ENCODE measurements at regions not wholly inside any gene's neighbourhood (a gene's known extent, or its start where the extent isn't known, plus 50 kb on each side); places are given as distances from the start of the nearest gene placed in this dataset.
"Not testable (repeated sequence)": the region's sequence is repeated elsewhere in the genome, so short reads cannot be mapped to it uniquely, and the experiment has no call there.

GRCh38 chr6:88441346-88441745 lies 275.2 kb upstream of the CNR1 start:
- Histone ChIP-seq H3K27me3 (ENCODE audit: control insufficient read depth, insufficient read depth, low read length, poor library complexity, severe bottlenecking) (no peaks in the 10 kb centered on the region), H3K27ac (ENCODE audit: insufficient read depth, low read depth, low read length, poor library complexity, severe bottlenecking) (no peak overlapping the region), H3K36me3 (ENCODE audit: control insufficient read depth, insufficient read depth, low read length) (no peaks in the 10 kb centered on the region), H3K4me3 (ENCODE audit: insufficient read depth, low read depth, low read length) (no peak overlapping the region), H3K9me3 (ENCODE audit: control insufficient read depth, low read length) (no peaks in the 10 kb centered on the region), H3K4me1 (ENCODE audit: control insufficient read depth, insufficient read depth, low read length) (no peaks in the 10 kb centered on the region)
- WGBS, 2 experiments: 92 to 94% methylated on average over 4 of the region's 4 CpGs

DNA sequence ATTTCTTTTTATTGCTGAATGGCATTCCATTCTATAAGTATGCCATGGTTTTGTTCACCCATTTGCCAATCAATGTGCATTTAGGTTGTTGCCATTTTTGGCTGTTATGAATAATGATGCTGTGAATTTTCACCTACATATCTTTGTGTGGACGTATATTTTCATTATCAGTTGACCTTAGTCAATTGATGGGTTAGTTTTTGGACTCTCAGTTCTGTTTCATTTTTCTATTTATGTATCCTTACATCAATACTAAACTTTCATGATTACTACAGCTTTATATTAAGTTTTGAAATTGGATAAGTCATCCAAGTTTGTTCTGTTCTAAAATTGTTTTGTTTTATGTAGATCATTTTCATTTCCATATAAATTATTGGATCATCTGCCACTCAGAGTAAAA lies 261.9 kb upstream of the CNR1 start:
- WGBS, 2 experiments: no CpG with 5 or more reads among the region's 1 CpG
- H3K27ac ChIP-seq (ENCODE audit: insufficient read depth, low read depth, low read length, poor library complexity, severe bottlenecking): no peak overlapping the region
- no peaks in the 10 kb centered on the region for H3K4me1 ChIP-seq (ENCODE audit: control insufficient read depth, insufficient read depth, low read length)
- H3K4me3 ChIP-seq (ENCODE audit: insufficient read depth, low read depth, low read length): no peak overlapping the region
- no peaks in the 10 kb centered on the region for H3K36me3 ChIP-seq (ENCODE audit: control insufficient read depth, insufficient read depth, low read length)
- H3K27me3 ChIP-seq (ENCODE audit: control insufficient read depth, insufficient read depth, low read length, poor library complexity, severe bottlenecking): no peaks in the 10 kb centered on the region
- no peaks in the 10 kb centered on the region for H3K9me3 ChIP-seq (ENCODE audit: control insufficient read depth, low read length)

GRCh38 chr6:88426005-88426404 lies 259.9 kb upstream of the CNR1 start:
- H3K27ac ChIP-seq (ENCODE audit: insufficient read depth, low read depth, low read length, poor library complexity, severe bottlenecking): no peak overlapping the region
- H3K4me1 ChIP-seq (ENCODE audit: control insufficient read depth, insufficient read depth, low read length): no peaks in the 10 kb centered on the region
- H3K27me3 ChIP-seq (ENCODE audit: control insufficient read depth, insufficient read depth, low read length, poor library complexity, severe bottlenecking): no peaks in the 10 kb centered on the region
- H3K36me3 ChIP-seq (ENCODE audit: control insufficient read depth, insufficient read depth, low read length): no peaks in the 10 kb centered on the region
- WGBS, 2 experiments: 90% methylated on average over 2 of the region's 2 CpGs
- H3K9me3 ChIP-seq (ENCODE audit: control insufficient read depth, low read length): no peaks in the 10 kb centered on the region
- no peak overlapping the region for H3K4me3 ChIP-seq (ENCODE audit: insufficient read depth, low read depth, low read length)

DNA sequence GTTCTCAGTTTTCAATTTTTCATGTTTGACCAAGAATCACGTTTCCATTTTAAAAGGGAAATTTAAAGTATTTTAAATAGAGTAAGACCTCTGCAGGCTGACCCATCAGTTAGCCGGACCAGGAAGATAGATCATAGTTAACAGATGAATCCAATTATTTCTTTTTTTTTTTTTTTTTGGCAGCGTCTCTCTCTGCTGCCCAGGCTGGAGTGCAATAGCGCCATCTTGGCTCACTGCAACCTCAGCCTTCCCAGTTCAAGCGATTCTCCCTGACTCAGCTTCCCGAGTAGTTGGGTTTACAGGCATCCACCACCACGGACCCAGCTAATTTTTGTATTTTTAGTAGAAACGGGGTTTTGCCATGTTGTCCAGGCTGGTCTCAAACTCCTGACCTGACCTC lies 256.7 kb upstream of the CNR1 start:
- H3K36me3 ChIP-seq (ENCODE audit: control insufficient read depth, insufficient read depth, low read length): no peaks in the 10 kb centered on the region
- no peak overlapping the region for H3K27ac ChIP-seq (ENCODE audit: insufficient read depth, low read depth, low read length, poor library complexity, severe bottlenecking)
- no peak overlapping the region for H3K4me3 ChIP-seq (ENCODE audit: insufficient read depth, low read depth, low read length)
- H3K27me3 ChIP-seq (ENCODE audit: control insufficient read depth, insufficient read depth, low read length, poor library complexity, severe bottlenecking): no peaks in the 10 kb centered on the region
- H3K4me1 ChIP-seq (ENCODE audit: control insufficient read depth, insufficient read depth, low read length): no peaks in the 10 kb centered on the region
- 89 to 94% methylated on average over 7 to 8 of the region's 8 CpGs for WGBS, 2 experiments
- H3K9me3 ChIP-seq (ENCODE audit: control insufficient read depth, low read length): no peaks in the 10 kb centered on the region

DNA sequence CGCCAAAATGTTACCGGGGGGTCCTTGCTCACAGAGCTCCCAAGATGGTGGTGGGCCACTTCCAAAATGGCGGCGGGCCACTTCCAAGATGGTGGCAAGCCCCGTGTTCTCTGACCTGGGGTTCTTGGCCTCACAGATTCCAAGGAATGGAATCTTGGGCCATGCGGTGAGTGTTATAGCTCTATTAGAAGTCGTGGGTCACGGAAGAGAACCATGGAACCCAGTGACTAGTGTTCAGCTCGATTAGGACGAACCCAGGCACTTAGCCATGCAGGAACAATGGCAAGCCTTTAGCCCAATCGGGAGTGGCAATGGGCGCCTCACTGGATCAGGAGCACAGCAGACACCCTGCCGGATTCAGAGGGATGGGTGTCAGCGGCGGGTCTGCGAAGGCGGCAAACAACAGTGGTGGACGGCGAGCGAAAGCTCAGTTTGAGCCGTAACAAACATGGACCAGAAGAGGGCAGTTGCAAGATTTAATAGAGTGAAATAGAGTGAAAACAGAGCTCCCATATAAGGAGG lies 254.9 kb upstream of the CNR1 start:
- H3K4me3 ChIP-seq (ENCODE audit: insufficient read depth, low read depth, low read length); H3K36me3 ChIP-seq (ENCODE audit: control insufficient read depth, insufficient read depth, low read length); H3K27ac ChIP-seq (ENCODE audit: insufficient read depth, low read depth, low read length, poor library complexity, severe bottlenecking); H3K4me1 ChIP-seq (ENCODE audit: control insufficient read depth, insufficient read depth, low read length); H3K9me3 ChIP-seq (ENCODE audit: control insufficient read depth, low read length); H3K27me3 ChIP-seq (ENCODE audit: control insufficient read depth, insufficient read depth, low read length, poor library complexity, severe bottlenecking): not testable (repeated sequence)
- WGBS, 2 experiments: 92 to 97% methylated on average over 20 to 21 of the region's 21 CpGs

DNA sequence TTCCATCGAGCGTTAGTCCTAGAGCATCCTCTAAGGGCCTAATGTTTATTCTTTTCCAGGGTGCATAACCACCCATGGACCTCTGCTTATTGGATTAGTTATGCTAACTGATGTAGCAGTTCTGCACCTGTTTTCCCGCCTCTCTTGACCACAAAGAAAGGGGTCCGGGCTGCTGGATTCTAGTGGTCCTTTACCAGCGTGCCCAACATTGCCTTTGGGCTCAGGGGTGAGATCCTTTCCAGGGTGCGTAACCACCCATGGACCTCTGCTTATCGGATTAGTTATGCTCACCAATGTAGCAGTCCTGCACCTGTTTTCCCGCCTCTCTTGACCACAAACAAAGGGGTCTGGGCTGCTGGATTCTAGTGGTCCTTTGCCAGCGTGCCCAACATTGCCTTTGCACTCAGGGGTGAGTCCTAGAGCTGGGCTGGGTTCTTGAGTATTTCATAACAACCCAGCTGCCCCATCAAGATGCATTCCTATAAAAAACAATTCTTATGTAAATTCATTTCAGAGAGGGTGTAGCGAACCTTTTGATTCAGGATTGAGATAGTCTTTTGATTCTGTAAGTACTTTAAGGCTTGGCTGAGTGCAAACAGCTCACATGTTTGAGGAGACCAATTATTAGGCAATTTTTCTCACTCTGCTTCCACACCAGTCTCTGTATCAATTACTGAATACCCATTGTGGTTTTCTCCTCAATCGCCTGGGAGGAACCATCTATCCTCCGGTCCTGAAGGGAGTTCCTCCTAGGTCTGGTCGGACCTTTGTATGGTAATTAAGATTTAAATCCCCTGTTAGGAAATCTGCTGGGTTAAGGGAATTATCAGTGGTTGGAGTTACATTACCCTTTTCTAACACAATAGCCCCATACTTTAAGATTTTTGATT lies 253.0 kb upstream of the CNR1 start:
- H3K9me3 ChIP-seq (ENCODE audit: control insufficient read depth, low read length): not testable (repeated sequence)

GRCh38 chr6:88417361-88417760 lies 251.2 kb upstream of the CNR1 start:
- H3K36me3 ChIP-seq (ENCODE audit: control insufficient read depth, insufficient read depth, low read length); H3K27me3 ChIP-seq (ENCODE audit: control insufficient read depth, insufficient read depth, low read length, poor library complexity, severe bottlenecking); H3K9me3 ChIP-seq (ENCODE audit: control insufficient read depth, low read length); H3K27ac ChIP-seq (ENCODE audit: insufficient read depth, low read depth, low read length, poor library complexity, severe bottlenecking); H3K4me3 ChIP-seq (ENCODE audit: insufficient read depth, low read depth, low read length); H3K4me1 ChIP-seq (ENCODE audit: control insufficient read depth, insufficient read depth, low read length): not testable (repeated sequence)
- 93 to 95% methylated on average over 5 of the region's 5 CpGs for WGBS, 2 experiments

More for the DNA sequence above, 253.0 kb upstream of the CNR1 start:
- not testable (repeated sequence) for H3K4me3 ChIP-seq (ENCODE audit: insufficient read depth, low read depth, low read length); H3K4me1 ChIP-seq (ENCODE audit: control insufficient read depth, insufficient read depth, low read length); H3K36me3 ChIP-seq (ENCODE audit: control insufficient read depth, insufficient read depth, low read length); H3K27ac ChIP-seq (ENCODE audit: insufficient read depth, low read depth, low read length, poor library complexity, severe bottlenecking); H3K27me3 ChIP-seq (ENCODE audit: control insufficient read depth, insufficient read depth, low read length, poor library complexity, severe bottlenecking)
- WGBS, 2 experiments: 94 to 96% methylated on average over 10 to 12 of the region's 13 CpGs

DNA sequence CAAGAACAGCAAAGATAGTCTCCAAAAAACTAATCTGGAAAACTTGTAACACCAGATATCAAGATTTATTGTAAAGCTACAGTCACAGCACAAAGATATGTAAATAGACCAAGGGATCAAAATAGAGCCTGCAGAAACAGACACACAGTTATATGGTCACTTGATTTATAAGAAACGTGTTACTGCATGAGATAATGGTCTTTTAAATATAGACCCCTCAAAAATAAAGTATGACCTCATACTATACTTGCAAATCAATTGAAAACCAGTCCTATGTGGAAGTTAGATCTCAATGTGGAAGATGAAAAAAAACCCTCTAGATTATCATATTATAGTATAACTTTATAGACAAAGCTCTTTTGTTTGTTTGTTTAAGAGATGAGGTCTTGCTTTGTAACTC lies 247.3 kb upstream of the CNR1 start:
- no peaks in the 10 kb centered on the region for H3K36me3 ChIP-seq (ENCODE audit: control insufficient read depth, insufficient read depth, low read length)
- no peaks in the 10 kb centered on the region for H3K4me1 ChIP-seq (ENCODE audit: control insufficient read depth, insufficient read depth, low read length)
- no peaks in the 10 kb centered on the region for H3K9me3 ChIP-seq (ENCODE audit: control insufficient read depth, low read length)
- 100% methylated on average over 1 of the region's 1 CpG; no CpG with 5 or more reads in 1 of the 2 experiments for WGBS, 2 experiments
- no peaks in the 10 kb centered on the region for H3K27me3 ChIP-seq (ENCODE audit: control insufficient read depth, insufficient read depth, low read length, poor library complexity, severe bottlenecking)
- no peak overlapping the region for H3K27ac ChIP-seq (ENCODE audit: insufficient read depth, low read depth, low read length, poor library complexity, severe bottlenecking)
- no peak overlapping the region for H3K4me3 ChIP-seq (ENCODE audit: insufficient read depth, low read depth, low read length)

DNA sequence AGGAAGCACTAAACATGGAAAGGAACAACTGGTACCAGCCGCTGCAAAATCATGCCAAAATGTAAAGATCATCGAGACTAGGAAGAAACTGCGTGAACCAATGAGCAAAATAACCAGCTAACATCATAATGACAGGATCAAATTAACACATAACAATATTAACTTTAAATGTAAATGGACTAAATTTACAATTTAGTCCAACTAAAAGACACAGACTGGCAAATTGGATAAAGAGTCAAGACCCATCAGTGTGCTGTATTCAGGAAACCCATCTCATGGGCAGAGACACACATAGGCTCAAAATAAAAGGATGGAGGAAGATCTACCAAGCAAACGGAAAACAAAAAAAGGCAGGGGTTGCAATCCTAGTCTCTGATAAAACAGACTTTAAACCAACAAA lies 242.2 kb upstream of the CNR1 start:
- H3K4me3 ChIP-seq (ENCODE audit: insufficient read depth, low read depth, low read length); H3K9me3 ChIP-seq (ENCODE audit: control insufficient read depth, low read length); H3K36me3 ChIP-seq (ENCODE audit: control insufficient read depth, insufficient read depth, low read length); H3K27ac ChIP-seq (ENCODE audit: insufficient read depth, low read depth, low read length, poor library complexity, severe bottlenecking); H3K27me3 ChIP-seq (ENCODE audit: control insufficient read depth, insufficient read depth, low read length, poor library complexity, severe bottlenecking); H3K4me1 ChIP-seq (ENCODE audit: control insufficient read depth, insufficient read depth, low read length): not testable (repeated sequence)
- 95% methylated on average over 3 of the region's 4 CpGs for WGBS, 2 experiments

DNA sequence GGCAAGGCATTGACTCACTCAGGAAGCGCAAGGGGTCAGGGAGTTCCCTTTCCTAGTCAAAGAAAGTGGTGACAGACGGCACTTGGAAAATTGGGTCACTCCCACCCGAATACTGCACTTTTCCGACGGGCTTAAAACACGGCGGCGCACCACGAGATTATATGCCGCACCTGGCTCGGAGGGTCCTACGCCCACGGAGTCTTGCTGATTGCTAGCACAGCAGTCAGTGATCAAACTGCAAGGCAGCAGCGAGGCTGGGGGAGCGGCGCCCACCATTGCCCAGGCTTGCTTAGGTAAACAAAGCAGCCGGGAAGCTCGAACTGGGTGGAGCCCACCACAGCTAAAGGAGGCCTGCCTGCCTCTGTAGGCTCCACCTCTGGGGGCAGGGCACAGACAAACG lies 240.5 kb upstream of the CNR1 start:
- WGBS, 2 experiments: 62 to 69% methylated on average over 19 of the region's 19 CpGs
- not testable (repeated sequence) for H3K36me3 ChIP-seq (ENCODE audit: control insufficient read depth, insufficient read depth, low read length); H3K27ac ChIP-seq (ENCODE audit: insufficient read depth, low read depth, low read length, poor library complexity, severe bottlenecking); H3K9me3 ChIP-seq (ENCODE audit: control insufficient read depth, low read length); H3K27me3 ChIP-seq (ENCODE audit: control insufficient read depth, insufficient read depth, low read length, poor library complexity, severe bottlenecking); H3K4me1 ChIP-seq (ENCODE audit: control insufficient read depth, insufficient read depth, low read length); H3K4me3 ChIP-seq (ENCODE audit: insufficient read depth, low read depth, low read length)

Data from ectodermal cell (in vitro differentiated cells).